Lower lobe of right lung (tissue), 2 donors: ENCODE measurements at regions not wholly inside any gene's neighbourhood (a gene's known extent, or its start where the extent isn't known, plus 50 kb on each side); places are given as distances from the start of the nearest gene placed in this dataset.

ENCODE experiments used
- ATAC-seq, 2 donors: fragments of 200-7000 bp; cut with Tn5 transposase; one replicate each; pipeline ENCODE4 v1.9.1; 2020 to 2022; ENCODE audit warnings: mild to moderate bottlenecking in 2 of 2, moderate library complexity in 2 of 2
- DNase-seq: peaks from one replicate; pipeline ENCODE4 v3.0.0-alpha.2; 2020
- H3K27ac ChIP-seq: fragments of 200-600 bp; one replicate; pipeline ENCODE4 v1.8.0; 2022
- H3K27me3 ChIP-seq: fragments of 200-600 bp; one replicate; pipeline ENCODE4 v1.8.0; 2022; ENCODE audit warnings: low read depth
- H3K36me3 ChIP-seq: fragments of 200-600 bp; one replicate; pipeline ENCODE4 v1.8.0; 2022; ENCODE audit warnings: mild to moderate bottlenecking
- H3K4me1 ChIP-seq: fragments of 200-600 bp; one replicate; pipeline ENCODE4 v1.8.0; 2022
- H3K4me3 ChIP-seq: fragments of 200-600 bp; one replicate; pipeline ENCODE4 v1.8.0; 2022; ENCODE audit warnings: mild to moderate bottlenecking
- H3K9me3 ChIP-seq: fragments of 200-600 bp; one replicate; pipeline ENCODE4 v1.8.0; 2022
- intact Hi-C: fragments of 100-400 bp; cut with DNase I; formaldehyde crosslinking; loops from one replicate; pipeline ENCODE4 v1.11.0; 2022
- TF ChIP-seq, protein P1 (sequence below): fragments of 200-600 bp; IDR thresholded peaks from one replicate; pipeline ENCODE4 v1.8.0; 2022; ENCODE audit warnings: antibody characterized with exemption, mild to moderate bottlenecking
- donor health status: DM: no; HTN: yes; CAD: no; lungs with severe emphysema.

DNA sequence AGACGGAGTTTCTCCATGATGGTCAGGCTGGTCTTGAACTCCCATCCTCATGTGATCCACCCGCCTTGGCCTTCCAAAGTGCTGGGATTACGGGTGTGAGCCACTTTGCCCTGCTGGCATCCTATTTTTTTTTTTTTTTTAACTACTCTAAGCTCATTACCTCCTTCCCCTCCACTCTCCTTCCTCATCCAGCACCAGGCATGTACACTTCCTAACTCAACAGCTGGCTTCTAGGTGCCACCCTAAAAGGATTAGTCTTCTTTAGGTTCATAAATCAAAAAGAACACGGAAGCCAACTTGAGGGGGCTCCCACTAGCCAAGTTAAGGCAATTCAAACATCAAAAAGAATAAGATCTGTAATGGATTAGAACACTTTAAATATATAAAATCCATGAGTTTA lies 70.6 kb upstream of the TEX51 start:
- Histone ChIP-seq H3K4me1 (no peaks in the 10 kb centered on the region), H3K36me3 (no peaks in the 10 kb centered on the region), H3K27ac (no peak overlapping the region), H3K27me3 (no peaks in the 10 kb centered on the region), H3K9me3 (no peaks in the 10 kb centered on the region), H3K4me3 (no peak overlapping the region)
- DNase-seq (no peak), ATAC-seq (no peak)
- TF ChIP-seq, protein P1, sequence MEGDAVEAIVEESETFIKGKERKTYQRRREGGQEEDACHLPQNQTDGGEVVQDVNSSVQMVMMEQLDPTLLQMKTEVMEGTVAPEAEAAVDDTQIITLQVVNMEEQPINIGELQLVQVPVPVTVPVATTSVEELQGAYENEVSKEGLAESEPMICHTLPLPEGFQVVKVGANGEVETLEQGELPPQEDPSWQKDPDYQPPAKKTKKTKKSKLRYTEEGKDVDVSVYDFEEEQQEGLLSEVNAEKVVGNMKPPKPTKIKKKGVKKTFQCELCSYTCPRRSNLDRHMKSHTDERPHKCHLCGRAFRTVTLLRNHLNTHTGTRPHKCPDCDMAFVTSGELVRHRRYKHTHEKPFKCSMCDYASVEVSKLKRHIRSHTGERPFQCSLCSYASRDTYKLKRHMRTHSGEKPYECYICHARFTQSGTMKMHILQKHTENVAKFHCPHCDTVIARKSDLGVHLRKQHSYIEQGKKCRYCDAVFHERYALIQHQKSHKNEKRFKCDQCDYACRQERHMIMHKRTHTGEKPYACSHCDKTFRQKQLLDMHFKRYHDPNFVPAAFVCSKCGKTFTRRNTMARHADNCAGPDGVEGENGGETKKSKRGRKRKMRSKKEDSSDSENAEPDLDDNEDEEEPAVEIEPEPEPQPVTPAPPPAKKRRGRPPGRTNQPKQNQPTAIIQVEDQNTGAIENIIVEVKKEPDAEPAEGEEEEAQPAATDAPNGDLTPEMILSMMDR: no peak
- intact Hi-C loops: no loop called here

DNA sequence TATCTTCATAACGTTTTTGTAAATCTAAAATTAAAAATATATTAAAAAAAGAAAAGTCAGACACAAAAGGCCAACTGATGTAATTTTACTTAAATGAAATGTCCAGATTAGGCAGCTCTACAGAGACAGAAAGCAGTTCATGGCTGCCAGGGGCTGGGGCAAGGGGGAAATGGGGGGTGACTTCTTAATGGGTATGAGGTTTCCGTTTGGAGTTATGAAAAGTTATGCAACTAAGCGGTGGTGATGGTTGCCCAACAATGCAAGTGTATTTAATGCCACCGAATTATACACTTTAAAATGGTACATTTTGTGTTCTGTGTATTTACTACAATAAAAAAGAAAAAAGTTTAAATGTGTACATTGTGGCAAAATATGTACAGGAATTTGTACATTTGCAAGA lies 70.2 kb upstream of the TEX51 start:
- Histone ChIP-seq H3K36me3 (no peaks in the 10 kb centered on the region), H3K4me1 (no peaks in the 10 kb centered on the region), H3K4me3 (no peak overlapping the region), H3K27me3 (no peaks in the 10 kb centered on the region), H3K9me3 (no peaks in the 10 kb centered on the region), H3K27ac (no peak overlapping the region)
- DNase-seq (no peak), ATAC-seq (no peak)
- intact Hi-C loops: no loop called here
- TF ChIP-seq, protein P1: no peak

DNA sequence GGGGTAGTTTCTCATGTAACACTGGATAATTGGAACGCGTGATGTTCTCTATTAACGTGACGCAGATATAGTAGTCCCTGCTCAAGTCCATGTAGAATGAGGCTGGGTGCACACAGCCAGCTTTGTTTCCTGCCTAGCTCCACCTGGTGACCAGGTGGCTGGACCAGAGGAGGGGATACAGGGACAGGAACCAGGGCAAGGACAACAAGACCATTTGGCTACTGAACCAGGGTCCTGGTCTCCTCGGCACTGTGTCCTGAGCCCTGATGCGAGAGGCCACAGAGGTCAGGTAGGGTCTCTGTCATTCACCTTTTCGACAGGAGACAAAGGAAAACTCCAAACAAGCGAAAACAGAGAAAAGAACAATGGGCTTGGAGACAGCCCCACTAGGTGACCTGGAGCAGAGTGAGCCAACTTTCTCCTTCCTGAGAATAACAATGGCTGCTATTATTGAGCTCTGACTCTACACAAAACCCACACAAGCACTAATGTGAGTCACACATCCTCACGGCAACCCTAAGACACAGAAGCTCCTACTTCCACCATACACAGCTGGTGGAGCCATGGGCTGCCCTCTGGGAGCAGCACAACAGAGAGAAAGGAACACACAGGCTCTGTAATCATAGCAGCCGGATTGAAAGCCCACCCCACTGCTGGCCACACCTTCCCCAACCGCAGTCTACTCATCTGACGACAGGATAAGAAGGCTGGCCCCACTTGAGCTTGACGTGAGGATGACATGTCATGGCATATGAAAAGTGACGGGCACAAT lies 67.3 kb upstream of the TEX51 start:
- no peaks in the 10 kb centered on the region for H3K4me1 ChIP-seq
- H3K9me3 ChIP-seq: no peaks in the 10 kb centered on the region
- ATAC-seq (no peak), DNase-seq (no peak)
- no peaks in the 10 kb centered on the region for H3K27me3 ChIP-seq
- intact Hi-C loops: no loop called here
- TF ChIP-seq, protein P1: no peak
- no peak overlapping the region for H3K27ac ChIP-seq
- H3K36me3 ChIP-seq: no peaks in the 10 kb centered on the region
- no peak overlapping the region for H3K4me3 ChIP-seq

DNA sequence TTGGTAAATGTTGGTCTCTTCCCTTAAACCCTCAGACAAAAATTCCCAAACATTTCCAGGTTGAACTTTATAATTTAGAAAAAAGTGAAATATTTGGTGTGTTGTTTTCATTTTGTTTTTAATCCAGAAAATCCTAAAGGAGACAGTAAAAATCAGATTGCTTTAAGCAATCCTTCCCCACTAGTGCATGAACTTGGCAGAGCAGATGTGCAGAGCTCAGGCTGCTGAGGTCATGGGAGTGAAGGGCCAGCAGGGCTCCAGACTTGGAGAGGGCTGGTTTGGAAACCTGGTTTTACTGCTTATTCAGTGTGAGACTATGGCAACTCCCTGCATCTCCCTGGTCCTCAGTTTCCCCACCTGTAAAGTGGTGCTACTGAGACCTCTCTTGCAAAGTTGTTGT lies 66.7 kb upstream of the TEX51 start:
- Histone ChIP-seq H3K36me3 (no peaks in the 10 kb centered on the region), H3K27me3 (no peaks in the 10 kb centered on the region), H3K27ac (no peak overlapping the region), H3K9me3 (no peaks in the 10 kb centered on the region), H3K4me3 (no peak overlapping the region), H3K4me1 (no peaks in the 10 kb centered on the region)
- no peak for DNase-seq
- ATAC-seq: no peak
- intact Hi-C loops: no loop called here
- TF ChIP-seq, protein P1: no peak

DNA sequence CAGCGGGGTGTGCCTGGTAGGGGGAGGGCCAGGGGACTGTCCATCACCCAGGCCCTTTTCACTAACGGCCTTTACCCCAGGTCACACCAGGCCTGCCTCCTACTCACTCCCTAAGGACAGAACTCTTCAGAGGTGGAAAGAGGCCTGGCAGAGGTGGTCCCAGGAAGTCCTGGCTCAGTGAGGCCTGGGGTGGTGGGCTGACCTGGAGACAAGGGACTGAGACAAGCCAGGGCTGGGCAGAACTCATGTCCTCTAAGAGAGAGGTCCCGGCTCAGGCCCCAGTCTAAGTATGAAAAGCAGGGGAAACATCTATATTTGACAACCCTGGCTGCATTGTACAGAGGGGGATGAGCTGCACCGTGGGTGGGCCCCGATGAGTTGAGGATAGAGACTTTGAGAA lies 65.9 kb upstream of the TEX51 start:
- Histone ChIP-seq H3K36me3 (no peaks in the 10 kb centered on the region), H3K27me3 (no peaks in the 10 kb centered on the region), H3K27ac (no peak overlapping the region), H3K4me3 (no peak overlapping the region), H3K4me1 (no peaks in the 10 kb centered on the region), H3K9me3 (no peaks in the 10 kb centered on the region)
- TF ChIP-seq, protein P1: no peak
- ATAC-seq (no peak), DNase-seq (no peak)
- intact Hi-C loops: no loop called here
